GM18951 (cell line): ENCODE measurements at regions not wholly inside any gene's neighbourhood (a gene's known extent, or its start where the extent isn't known, plus 50 kb on each side); places are given as distances from the start of the nearest gene placed in this dataset.

ENCODE experiments used
- POLR2A ChIP-seq: IDR thresholded peaks from 4 replicates; pipeline ENCODE4 v1.6.1; 2011; ENCODE audit warnings: mild to moderate bottlenecking; ENCODE audit not compliant: insufficient read length, insufficient read depth; ENCODE audit errors: extremely low read depth
- in situ Hi-C: fragments of 300-500 bp; cut with MboI; formaldehyde crosslinking; loops from one replicate; pipeline ENCODE4 v1.12.0; 2022; ENCODE audit warnings: low sequenced_read_pairs, mixed read lengths, inconsistent platforms; ENCODE audit not compliant: unreplicated experiment

- TF ChIP-seq POLR2A = no peak
- in situ Hi-C loops = no loop called here
These were observed 202.3 kb downstream of the GXYLT1 start for GRCh38 chr12:41942354-41942753.

- in situ Hi-C loops = no loop called here
These were observed 203.6 kb downstream of the GXYLT1 start for GRCh38 chr12:41941079-41941478.

GRCh38 chr12:41940571-41940970 lies 204.1 kb downstream of the GXYLT1 start:
- in situ Hi-C loops = no loop called here
- no peak for TF ChIP-seq POLR2A

More at GRCh38 chr12:41941079-41941478, 203.6 kb downstream of the GXYLT1 start:
- TF ChIP-seq POLR2A = no peak

GRCh38 chr12:41936333-41936732 lies 208.3 kb downstream of the GXYLT1 start:
- TF ChIP-seq POLR2A = no peak
- in situ Hi-C loops = no loop called here

GRCh38 chr12:41935911-41936310 lies 208.8 kb downstream of the GXYLT1 start:
- in situ Hi-C loops = no loop called here
- TF ChIP-seq POLR2A = no peak

- TF ChIP-seq POLR2A = no peak
- in situ Hi-C loops = no loop called here
These were observed 212.1 kb downstream of the GXYLT1 start for GRCh38 chr12:41932470-41932991.

- no peak for TF ChIP-seq POLR2A
- in situ Hi-C loops = no loop called here
These were observed 213.7 kb downstream of the GXYLT1 start for GRCh38 chr12:41930866-41931437.

GRCh38 chr12:41924111-41924510 lies 220.6 kb downstream of the GXYLT1 start:
- in situ Hi-C loops = no loop called here
- no peak for TF ChIP-seq POLR2A

GRCh38 chr12:41923351-41923750 lies 221.3 kb downstream of the GXYLT1 start:
- no peak for TF ChIP-seq POLR2A
- in situ Hi-C loops = no loop called here

- TF ChIP-seq POLR2A = no peak
- in situ Hi-C loops = no loop called here
These were observed 224.3 kb downstream of the GXYLT1 start for GRCh38 chr12:41920355-41920754.

GRCh38 chr12:41919526-41920261 lies 225.0 kb downstream of the GXYLT1 start:
- in situ Hi-C loops = no loop called here
- no peak for TF ChIP-seq POLR2A

- in situ Hi-C loops = no loop called here
- TF ChIP-seq POLR2A = no peak
These were observed 225.6 kb downstream of the GXYLT1 start for GRCh38 chr12:41919048-41919447.

- TF ChIP-seq POLR2A = no peak
- in situ Hi-C loops = no loop called here
These were observed 226.7 kb downstream of the GXYLT1 start for GRCh38 chr12:41917938-41918341.

GRCh38 chr12:41917181-41917580 lies 227.5 kb downstream of the GXYLT1 start:
- TF ChIP-seq POLR2A = no peak
- in situ Hi-C loops = no loop called here
